Fibroblast of the aortic adventitia (primary cell): ENCODE measurements at regions not wholly inside any gene's neighbourhood (a gene's known extent, or its start where the extent isn't known, plus 50 kb on each side); places are given as distances from the start of the nearest gene placed in this dataset.

Experiments
- DNase-seq: peaks from one replicate; pipeline ENCODE4 v3.0.0-alpha.2; 2010; ENCODE audit warnings: low read depth
- H3K4me3 ChIP-seq: 2 replicates; pipeline ENCODE4 v1.5.1; 2011; ENCODE audit warnings: low read depth, mild to moderate bottlenecking, control low read depth, low read length, moderate library complexity
- TF ChIP-seq, protein P1 (sequence below): IDR thresholded peaks from 2 replicates; pipeline ENCODE4 v1.5.1; 2011; ENCODE audit warnings: mild to moderate bottlenecking, low read length, control low read depth, inconsistent platforms; ENCODE audit not compliant: insufficient read depth

- peak; percentile 97 for DNase-seq
- TF ChIP-seq, protein P1, sequence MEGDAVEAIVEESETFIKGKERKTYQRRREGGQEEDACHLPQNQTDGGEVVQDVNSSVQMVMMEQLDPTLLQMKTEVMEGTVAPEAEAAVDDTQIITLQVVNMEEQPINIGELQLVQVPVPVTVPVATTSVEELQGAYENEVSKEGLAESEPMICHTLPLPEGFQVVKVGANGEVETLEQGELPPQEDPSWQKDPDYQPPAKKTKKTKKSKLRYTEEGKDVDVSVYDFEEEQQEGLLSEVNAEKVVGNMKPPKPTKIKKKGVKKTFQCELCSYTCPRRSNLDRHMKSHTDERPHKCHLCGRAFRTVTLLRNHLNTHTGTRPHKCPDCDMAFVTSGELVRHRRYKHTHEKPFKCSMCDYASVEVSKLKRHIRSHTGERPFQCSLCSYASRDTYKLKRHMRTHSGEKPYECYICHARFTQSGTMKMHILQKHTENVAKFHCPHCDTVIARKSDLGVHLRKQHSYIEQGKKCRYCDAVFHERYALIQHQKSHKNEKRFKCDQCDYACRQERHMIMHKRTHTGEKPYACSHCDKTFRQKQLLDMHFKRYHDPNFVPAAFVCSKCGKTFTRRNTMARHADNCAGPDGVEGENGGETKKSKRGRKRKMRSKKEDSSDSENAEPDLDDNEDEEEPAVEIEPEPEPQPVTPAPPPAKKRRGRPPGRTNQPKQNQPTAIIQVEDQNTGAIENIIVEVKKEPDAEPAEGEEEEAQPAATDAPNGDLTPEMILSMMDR: peak; percentile 29
- no peak overlapping the region for H3K4me3 ChIP-seq
These were observed 245.0 kb upstream of the POU2AF2 start for GRCh38 chr11:111000400-111001080.

DNA sequence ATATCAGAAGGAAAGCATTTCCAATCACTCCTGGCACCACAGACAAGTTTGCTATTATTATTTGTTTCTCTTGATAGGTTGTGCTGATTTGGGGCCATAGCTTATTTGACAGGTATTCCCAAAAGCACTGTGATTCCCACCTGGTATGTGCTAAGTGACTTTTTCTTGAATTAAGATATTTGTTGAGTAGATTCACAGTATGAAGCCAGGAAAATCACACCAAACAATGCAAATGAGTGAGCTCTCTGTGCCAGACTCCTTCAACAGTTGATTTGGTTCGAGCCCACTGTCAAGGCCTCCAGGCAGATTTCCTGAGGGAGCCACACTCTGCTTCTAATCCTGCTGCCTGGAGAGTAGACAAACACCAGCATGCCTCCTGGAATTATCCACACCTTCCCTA, 253.0 kb upstream of the POU2AF2 start:
- TF ChIP-seq, protein P1: no peak
- no peak for DNase-seq
- H3K4me3 ChIP-seq: no peak overlapping the region

DNA sequence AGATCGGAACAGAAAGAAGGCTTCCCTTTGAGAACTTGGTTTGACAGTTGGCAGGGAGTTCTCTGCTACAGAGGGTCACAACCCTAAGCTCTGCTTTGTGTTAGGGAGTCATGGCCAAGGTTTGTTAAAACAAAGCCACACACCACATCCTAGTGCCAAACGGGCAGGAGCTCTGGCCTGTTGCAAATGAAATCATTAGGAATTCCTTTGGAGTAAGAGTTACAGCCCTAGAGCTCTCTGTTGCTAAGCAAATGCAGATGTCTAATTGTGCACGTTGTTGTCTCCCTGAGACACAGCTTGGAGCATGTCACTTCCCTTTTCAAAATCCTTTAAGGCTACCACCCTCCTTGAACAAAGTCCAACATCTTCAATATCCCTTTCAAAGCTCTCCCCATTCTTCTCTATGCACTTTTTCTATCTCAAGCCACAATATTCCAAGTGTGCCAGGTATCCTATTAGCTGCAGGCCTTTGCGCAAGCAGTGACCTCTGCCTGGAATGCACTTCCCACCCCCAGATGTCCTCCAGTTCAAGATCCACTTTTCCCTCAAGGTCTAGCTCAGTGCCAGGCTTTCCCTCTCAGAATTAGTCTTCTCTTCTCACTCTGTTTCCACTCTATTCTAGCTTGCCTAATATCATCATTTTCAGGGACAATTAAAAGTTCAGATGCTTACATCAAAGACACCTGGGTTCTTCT, 253.7 kb upstream of the POU2AF2 start:
- no peak overlapping the region for H3K4me3 ChIP-seq
- DNase-seq: peak; percentile 96
- TF ChIP-seq, protein P1: no peak

DNA sequence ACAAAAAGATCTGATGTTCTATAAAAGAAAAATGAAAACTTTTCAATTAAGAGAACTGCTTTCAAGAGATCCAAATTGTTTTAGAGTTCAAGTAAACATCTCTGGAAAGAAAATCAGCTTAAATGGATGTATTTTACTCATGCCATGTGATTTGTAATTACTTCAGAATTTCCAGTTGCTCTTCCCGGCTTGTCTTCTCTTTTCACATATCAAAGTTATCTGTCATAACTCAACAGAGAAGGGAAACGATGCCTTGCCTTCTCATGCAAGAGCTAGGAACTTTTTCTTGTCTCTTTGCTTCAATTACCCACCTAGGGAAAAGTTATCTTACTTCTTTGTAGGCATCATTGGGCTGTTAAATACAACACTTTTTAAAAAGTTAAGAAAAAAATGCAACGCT, 255.2 kb upstream of the POU2AF2 start:
- TF ChIP-seq, protein P1: no peak
- no peak overlapping the region for H3K4me3 ChIP-seq
- DNase-seq: peak; percentile 38

DNA sequence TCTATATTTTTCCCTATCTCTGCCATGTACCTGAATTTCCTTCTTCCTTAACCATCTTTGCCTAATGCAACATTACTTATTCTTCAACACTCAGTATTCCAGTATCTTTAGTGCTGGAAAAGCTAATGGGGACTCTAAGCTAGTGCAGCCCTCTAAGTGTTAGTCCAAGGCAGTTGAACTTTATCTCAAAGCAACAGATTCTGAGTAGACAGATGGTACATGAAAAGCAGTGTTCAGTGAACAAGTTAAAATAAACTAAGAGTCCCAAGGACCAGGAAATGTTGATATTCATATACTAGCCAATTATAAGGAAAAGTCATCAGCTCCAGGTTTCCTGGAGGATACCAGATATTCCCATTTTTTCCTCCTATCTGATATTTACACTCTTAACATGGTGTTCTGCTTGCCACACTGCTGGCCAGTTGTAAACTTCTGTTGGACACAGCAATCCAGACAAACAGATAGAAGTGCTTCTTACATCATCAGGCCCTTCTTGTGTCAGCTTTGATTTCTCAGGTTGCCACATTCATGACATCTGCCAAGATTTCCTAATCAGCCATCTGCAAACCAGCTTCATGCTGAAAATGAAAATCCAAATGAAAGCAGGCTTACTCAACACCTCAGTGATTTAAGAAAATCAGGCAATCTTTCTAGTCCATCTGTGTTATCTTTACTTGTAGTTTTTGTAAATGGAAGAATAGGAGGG, 255.9 kb upstream of the POU2AF2 start:
- DNase-seq: peak; percentile 97
- TF ChIP-seq, protein P1: no peak
- H3K4me3 ChIP-seq: no peak overlapping the region

DNA sequence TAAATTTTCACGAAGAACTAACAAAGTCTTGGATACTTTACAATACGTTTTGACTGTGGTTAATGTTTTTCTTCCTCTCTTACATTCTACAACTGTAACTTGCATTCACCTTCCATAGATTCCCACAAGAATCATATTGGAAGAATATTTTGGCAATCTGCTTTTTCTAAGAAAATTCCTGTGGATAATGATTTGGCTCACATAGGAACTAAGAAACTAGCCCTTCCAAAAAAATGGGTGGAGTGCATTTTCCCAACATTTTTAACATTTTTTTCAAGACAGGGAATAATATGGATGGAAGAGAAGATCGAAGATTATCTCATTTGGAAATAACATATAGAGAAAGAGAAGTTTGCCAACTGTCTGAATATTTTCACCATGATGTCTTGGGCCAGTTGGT, 256.9 kb upstream of the POU2AF2 start:
- peak; percentile 92 for DNase-seq
- H3K4me3 ChIP-seq: no peak overlapping the region
- TF ChIP-seq, protein P1: no peak
